SK-MEL-5 (cell line): ENCODE measurements at regions not wholly inside any gene's neighbourhood (a gene's known extent, or its start where the extent isn't known, plus 50 kb on each side); places are given as distances from the start of the nearest gene placed in this dataset.

Experiments used
- DNase-seq: peaks from one replicate; pipeline ENCODE4 v3.0.0-alpha.2; 2016; ENCODE audit warnings: low read depth, low spot score
- in situ Hi-C: cut with HindIII; loops from 2 replicates; pipeline ENCODE4 v1.10.0; 2016; ENCODE audit warnings: low sequenced_read_pairs, high pct_unique_total_duplicates, low pct_unique_long_range_greater_than_20kb

- in situ Hi-C loops, result no loop called here
- DNase-seq, result no peak
These were observed 111.5 kb upstream of the SYNDIG1 start for GRCh38 chr20:24357931-24358330.

GRCh38 chr20:24357177-24357576 lies 112.3 kb upstream of the SYNDIG1 start:
- in situ Hi-C loops, result no loop called here
- no peak for DNase-seq

- DNase-seq, result no peak
- in situ Hi-C loops, result no loop called here
These were observed 116.2 kb upstream of the SYNDIG1 start for GRCh38 chr20:24353135-24353690.

GRCh38 chr20:24350923-24351368 lies 118.5 kb upstream of the SYNDIG1 start:
- in situ Hi-C loops, result no loop called here
- no peak for DNase-seq

- in situ Hi-C loops, result no loop called here
- no peak for DNase-seq
These were observed 127.6 kb upstream of the SYNDIG1 start for GRCh38 chr20:24341781-24342180.

- DNase-seq, result no peak
- in situ Hi-C loops, result no loop called here
These were observed 128.5 kb upstream of the SYNDIG1 start for GRCh38 chr20:24340933-24341332.

GRCh38 chr20:24339210-24339641 lies 130.2 kb upstream of the SYNDIG1 start:
- in situ Hi-C loops, result no loop called here
- DNase-seq, result no peak

GRCh38 chr20:24337551-24337950 lies 131.9 kb upstream of the SYNDIG1 start:
- in situ Hi-C loops, result no loop called here
- no peak for DNase-seq

- DNase-seq, result no peak
These were observed 132.4 kb upstream of the SYNDIG1 start for GRCh38 chr20:24337069-24337468.

GRCh38 chr20:24334830-24335229 lies 134.6 kb upstream of the SYNDIG1 start:
- in situ Hi-C loops, result no loop called here
- no peak for DNase-seq

More at GRCh38 chr20:24337069-24337468, 132.4 kb upstream of the SYNDIG1 start:
- in situ Hi-C loops, result no loop called here

- DNase-seq, result no peak
These were observed 136.5 kb upstream of the SYNDIG1 start for GRCh38 chr20:24332956-24333355.

GRCh38 chr20:24331939-24332338 lies 137.5 kb upstream of the SYNDIG1 start:
- no peak for DNase-seq
- in situ Hi-C loops, result no loop called here

More at GRCh38 chr20:24332956-24333355, 136.5 kb upstream of the SYNDIG1 start:
- in situ Hi-C loops, result no loop called here

- in situ Hi-C loops, result no loop called here
- no peak for DNase-seq
These were observed 140.5 kb upstream of the SYNDIG1 start for GRCh38 chr20:24328901-24329300.

GRCh38 chr20:24321973-24322372 lies 147.5 kb upstream of the SYNDIG1 start:
- no peak for DNase-seq
- in situ Hi-C loops, result no loop called here

GRCh38 chr20:24318569-24319352 lies 150.7 kb upstream of the SYNDIG1 start:
- in situ Hi-C loops, result no loop called here
- DNase-seq, result no peak

- no peak for DNase-seq
- in situ Hi-C loops, result no loop called here
These were observed 152.2 kb upstream of the SYNDIG1 start for GRCh38 chr20:24317224-24317623.

GRCh38 chr20:24316731-24317130 lies 152.7 kb upstream of the SYNDIG1 start:
- DNase-seq, result no peak
- in situ Hi-C loops, result no loop called here

GRCh38 chr20:24314053-24314452 lies 155.4 kb upstream of the SYNDIG1 start:
- in situ Hi-C loops, result no loop called here

GRCh38 chr20:24309596-24309995 lies 159.8 kb upstream of the SYNDIG1 start:
- in situ Hi-C loops, result no loop called here
- no peak for DNase-seq

More at GRCh38 chr20:24314053-24314452, 155.4 kb upstream of the SYNDIG1 start:
- no peak for DNase-seq
